ENCODE measurements at regions not wholly inside any gene's neighbourhood (a gene's known extent, or its start where the extent isn't known, plus 50 kb on each side); places are given as distances from the start of the nearest gene placed in this dataset.

- TF ChIP-seq POLR2A (IDR thresholded peaks at IDR 0.05) (no peak), CTCF (IDR thresholded peaks at IDR 0.05) (no peak), POLR2AphosphoS5 (IDR thresholded peaks at IDR 0.05) (no peak)
Measured at GRCh38 chr5:97501965-97502305, 318.9 kb upstream of the RIOK2 start.
